DND-41 (cell line): ENCODE measurements at regions not wholly inside any gene's neighbourhood (a gene's known extent, or its start where the extent isn't known, plus 50 kb on each side); places are given as distances from the start of the nearest gene placed in this dataset.

Experiments used
- ATAC-seq: fragments of 200-7000 bp; cut with Tn5 transposase; 3 replicates; pipeline ENCODE4 v1.9.1; 2021; ENCODE audit warnings: low read depth; ENCODE audit not compliant: insufficient read depth
- DNase-seq: peaks from one replicate; pipeline ENCODE4 v3.0.0-alpha.2; 2020
- H2AFZ ChIP-seq: 2 replicates; pipeline ENCODE4 v1.6.0; 2012; ENCODE audit warnings: low read depth, low read length
- H3K27ac ChIP-seq: 2 replicates; pipeline ENCODE4 v1.5.1; 2012; ENCODE audit warnings: low read length, inconsistent platforms
- H3K27me3 ChIP-seq: fragments of 200-600 bp; sonication (generic); 2 replicates; pipeline ENCODE4 v1.6.0; 2012; ENCODE audit warnings: low read length, mild to moderate bottlenecking, inconsistent platforms; ENCODE audit not compliant: insufficient read depth, poor library complexity
- H3K36me3 ChIP-seq: 2 replicates; pipeline ENCODE4 v1.5.1; 2012; ENCODE audit warnings: low read length, inconsistent platforms; ENCODE audit not compliant: insufficient read depth
- H3K4me1 ChIP-seq: 2 replicates; pipeline ENCODE4 v1.5.1; 2012; ENCODE audit warnings: mild to moderate bottlenecking, low read length; ENCODE audit not compliant: insufficient read depth
- H3K4me2 ChIP-seq: 2 replicates; pipeline ENCODE4 v1.6.0; 2012; ENCODE audit warnings: mild to moderate bottlenecking, moderate library complexity, low read length, inconsistent platforms; ENCODE audit not compliant: insufficient read depth
- H3K4me3 ChIP-seq, 2 experiments: fragments of 200-600 bp in 1 of 2; shearing (Covaris generic) in 1 of 2; 2 replicates each; pipeline ENCODE4 v1.5.1; 2012 to 2016; ENCODE audit warnings: inconsistent platforms in 2 of 2, low read length in 2 of 2, mild to moderate bottlenecking in 2 of 2, low read depth in 1 of 2, moderate library complexity in 1 of 2
- H3K79me2 ChIP-seq: 2 replicates; pipeline ENCODE4 v1.6.0; 2012; ENCODE audit warnings: low read length, inconsistent platforms; ENCODE audit not compliant: insufficient read depth
- H3K9ac ChIP-seq: 2 replicates; pipeline ENCODE4 v1.6.0; 2012; ENCODE audit warnings: low read depth, mild to moderate bottlenecking, inconsistent platforms, low read length, moderate library complexity
- H3K9me3 ChIP-seq: 2 replicates; pipeline ENCODE4 v1.5.1; 2012; ENCODE audit warnings: low read length, moderate library complexity, mild to moderate bottlenecking, inconsistent platforms; ENCODE audit not compliant: insufficient read depth, severe bottlenecking
- H4K20me1 ChIP-seq: 2 replicates; pipeline ENCODE4 v1.6.0; 2012; ENCODE audit warnings: low read length; ENCODE audit not compliant: insufficient read depth
- EZH2 ChIP-seq: IDR thresholded peaks from 3 replicates; pipeline ENCODE4 v1.6.1; 2012; ENCODE audit warnings: borderline replicate concordance, low read depth, mild to moderate bottlenecking, moderate library complexity, low read length, inconsistent platforms; ENCODE audit not compliant: severe bottlenecking
- TF ChIP-seq, protein P1 (sequence below): IDR thresholded peaks from 2 replicates; pipeline ENCODE4 v1.5.1; 2012; ENCODE audit warnings: borderline replicate concordance, low read length, moderate library complexity, mild to moderate bottlenecking; ENCODE audit not compliant: poor library complexity, severe bottlenecking; ENCODE audit errors: extremely low read depth

- H2AFZ ChIP-seq, result no peak overlapping the region
- no peaks in the 10 kb centered on the region for H4K20me1 ChIP-seq
- DNase-seq (no peak), ATAC-seq (no peak)
- H3K9me3 ChIP-seq, result no peaks in the 10 kb centered on the region
- H3K36me3 ChIP-seq, result no peaks in the 10 kb centered on the region
- TF ChIP-seq EZH2, result no peak
- TF ChIP-seq, protein P1, sequence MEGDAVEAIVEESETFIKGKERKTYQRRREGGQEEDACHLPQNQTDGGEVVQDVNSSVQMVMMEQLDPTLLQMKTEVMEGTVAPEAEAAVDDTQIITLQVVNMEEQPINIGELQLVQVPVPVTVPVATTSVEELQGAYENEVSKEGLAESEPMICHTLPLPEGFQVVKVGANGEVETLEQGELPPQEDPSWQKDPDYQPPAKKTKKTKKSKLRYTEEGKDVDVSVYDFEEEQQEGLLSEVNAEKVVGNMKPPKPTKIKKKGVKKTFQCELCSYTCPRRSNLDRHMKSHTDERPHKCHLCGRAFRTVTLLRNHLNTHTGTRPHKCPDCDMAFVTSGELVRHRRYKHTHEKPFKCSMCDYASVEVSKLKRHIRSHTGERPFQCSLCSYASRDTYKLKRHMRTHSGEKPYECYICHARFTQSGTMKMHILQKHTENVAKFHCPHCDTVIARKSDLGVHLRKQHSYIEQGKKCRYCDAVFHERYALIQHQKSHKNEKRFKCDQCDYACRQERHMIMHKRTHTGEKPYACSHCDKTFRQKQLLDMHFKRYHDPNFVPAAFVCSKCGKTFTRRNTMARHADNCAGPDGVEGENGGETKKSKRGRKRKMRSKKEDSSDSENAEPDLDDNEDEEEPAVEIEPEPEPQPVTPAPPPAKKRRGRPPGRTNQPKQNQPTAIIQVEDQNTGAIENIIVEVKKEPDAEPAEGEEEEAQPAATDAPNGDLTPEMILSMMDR, result no peak
- no peak overlapping the region for H3K9ac ChIP-seq
- H3K79me2 ChIP-seq, result no peaks in the 10 kb centered on the region
- no peak overlapping the region for H3K4me3 ChIP-seq
- no peak overlapping the region for H3K27ac ChIP-seq
- no peaks in the 10 kb centered on the region for H3K27me3 ChIP-seq
- H3K4me2 ChIP-seq, result no peak overlapping the region
- no peaks in the 10 kb centered on the region for H3K4me1 ChIP-seq
These were observed 706.4 kb upstream of the MMS22L start for GRCh38 chr6:97989451-97989850.

DNA sequence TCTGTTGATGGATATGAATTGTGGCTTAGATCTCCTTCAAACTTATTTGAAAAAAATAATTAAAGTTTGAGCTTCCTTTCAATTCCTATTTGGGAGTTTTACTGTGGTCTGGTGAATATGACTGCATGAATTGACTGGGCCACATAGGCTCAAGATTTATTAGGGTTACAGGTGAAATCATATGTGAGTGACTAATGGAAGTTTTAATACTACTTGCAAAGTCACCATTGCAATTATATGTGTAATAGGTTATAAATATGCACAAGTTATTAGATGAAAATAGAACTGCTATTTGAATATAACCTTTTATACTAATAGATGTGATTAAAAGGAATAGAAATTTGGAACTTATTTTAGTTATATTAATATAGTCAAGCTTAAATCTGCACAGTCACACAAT is 712.1 kb upstream of the MMS22L start:
- H4K20me1 ChIP-seq, result no peaks in the 10 kb centered on the region
- no peak overlapping the region for H3K4me2 ChIP-seq
- H3K79me2 ChIP-seq, result no peaks in the 10 kb centered on the region
- ATAC-seq (no peak), DNase-seq (no peak)
- no peak overlapping the region for H3K4me3 ChIP-seq
- H3K4me1 ChIP-seq, result no peaks in the 10 kb centered on the region
- H3K27me3 ChIP-seq, result no peaks in the 10 kb centered on the region
- no peak for TF ChIP-seq EZH2
- TF ChIP-seq, protein P1, result no peak
- H3K9ac ChIP-seq, result no peak overlapping the region
- H3K9me3 ChIP-seq, result no peaks in the 10 kb centered on the region
- H3K36me3 ChIP-seq, result no peaks in the 10 kb centered on the region
- no peak overlapping the region for H2AFZ ChIP-seq
- no peak overlapping the region for H3K27ac ChIP-seq

- H3K36me3 ChIP-seq, result no peaks in the 10 kb centered on the region
- TF ChIP-seq, protein P1, result no peak
- TF ChIP-seq EZH2, result no peak
- H3K9me3 ChIP-seq, result no peaks in the 10 kb centered on the region
- no peak overlapping the region for H3K4me3 ChIP-seq
- H3K79me2 ChIP-seq, result no peaks in the 10 kb centered on the region
- H2AFZ ChIP-seq, result no peak overlapping the region
- no peaks in the 10 kb centered on the region for H3K4me1 ChIP-seq
- H3K9ac ChIP-seq, result no peak overlapping the region
- no peak for DNase-seq
- no peaks in the 10 kb centered on the region for H4K20me1 ChIP-seq
- H3K27me3 ChIP-seq, result no peaks in the 10 kb centered on the region
- H3K27ac ChIP-seq, result no peak overlapping the region
- H3K4me2 ChIP-seq, result no peak overlapping the region
- no peak for ATAC-seq
These were observed 719.7 kb upstream of the MMS22L start for GRCh38 chr6:98002678-98003077.

DNA sequence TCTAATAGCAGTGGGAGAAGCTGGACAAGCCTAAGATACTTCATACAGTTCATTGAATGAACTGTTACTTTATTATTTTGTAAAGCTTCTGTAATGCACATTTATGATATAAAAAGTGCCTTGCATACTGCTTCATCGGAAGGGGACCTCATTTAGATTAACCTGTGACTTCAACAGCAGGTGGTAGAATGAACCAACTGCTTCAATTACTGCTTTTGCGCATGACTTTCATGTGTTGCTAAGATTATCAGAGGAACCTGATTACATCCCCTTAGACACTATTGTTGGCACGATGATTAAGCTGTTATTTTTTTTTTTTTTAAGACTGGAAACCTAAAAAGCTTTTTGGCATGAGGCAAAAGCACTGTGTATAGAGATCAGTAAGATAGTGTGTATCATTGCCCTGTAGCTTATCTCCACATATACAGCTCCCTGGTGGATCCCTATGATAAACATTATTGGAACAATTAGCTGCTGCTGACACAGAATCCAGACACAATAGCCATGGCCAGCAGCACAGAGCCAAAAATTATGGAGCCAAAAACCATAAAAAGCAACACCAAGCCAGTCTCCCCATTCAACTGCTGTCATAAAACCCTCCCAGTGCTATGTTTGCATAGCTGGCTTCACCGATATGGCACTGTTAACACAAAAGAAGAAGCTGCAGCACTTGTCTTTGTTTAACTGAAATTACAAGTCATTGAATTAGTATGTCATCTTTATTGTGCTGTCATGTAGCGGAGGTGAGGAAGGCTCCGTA is 731.6 kb upstream of the MMS22L start:
- no peaks in the 10 kb centered on the region for H3K9me3 ChIP-seq
- no peak overlapping the region for H3K4me3 ChIP-seq
- TF ChIP-seq, protein P1, result no peak
- TF ChIP-seq EZH2, result no peak
- H3K4me1 ChIP-seq, result no peaks in the 10 kb centered on the region
- H2AFZ ChIP-seq, result no peak overlapping the region
- no peaks in the 10 kb centered on the region for H3K36me3 ChIP-seq
- ATAC-seq, result no peak
- no peak overlapping the region for H3K27ac ChIP-seq
- H3K79me2 ChIP-seq, result no peaks in the 10 kb centered on the region
- no peaks in the 10 kb centered on the region for H3K27me3 ChIP-seq
- DNase-seq, result no peak
- H3K9ac ChIP-seq, result no peak overlapping the region
- H4K20me1 ChIP-seq, result no peaks in the 10 kb centered on the region
- no peak overlapping the region for H3K4me2 ChIP-seq
